ENCODE measurements at regions not wholly inside any gene's neighbourhood (a gene's known extent, or its start where the extent isn't known, plus 50 kb on each side); places are given as distances from the start of the nearest gene placed in this dataset.

DNA sequence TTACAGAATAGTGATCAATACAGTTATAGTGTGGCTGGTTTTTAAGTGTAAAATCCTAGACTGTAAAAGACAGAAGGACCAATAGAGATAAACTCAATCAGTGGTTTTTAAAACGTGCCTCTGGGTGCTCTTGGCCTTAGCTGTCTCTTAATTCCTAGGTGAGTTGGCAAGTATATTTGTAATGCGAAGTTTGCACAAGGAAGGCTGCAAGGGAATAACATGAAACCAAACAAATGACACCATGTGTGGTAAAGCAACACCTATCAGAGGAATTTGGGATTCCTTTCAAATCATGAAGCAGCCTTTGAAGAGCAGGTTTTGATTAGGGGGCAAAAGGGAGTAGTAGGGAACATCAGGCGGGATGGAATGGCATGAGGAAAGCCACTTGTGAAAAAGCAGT lies 284.6 kb downstream of the INHBA start:
- no peaks in the 10 kb centered on the region for H3K9me3 ChIP-seq
- DNase-seq = no peak
- TF ChIP-seq, protein P1, sequence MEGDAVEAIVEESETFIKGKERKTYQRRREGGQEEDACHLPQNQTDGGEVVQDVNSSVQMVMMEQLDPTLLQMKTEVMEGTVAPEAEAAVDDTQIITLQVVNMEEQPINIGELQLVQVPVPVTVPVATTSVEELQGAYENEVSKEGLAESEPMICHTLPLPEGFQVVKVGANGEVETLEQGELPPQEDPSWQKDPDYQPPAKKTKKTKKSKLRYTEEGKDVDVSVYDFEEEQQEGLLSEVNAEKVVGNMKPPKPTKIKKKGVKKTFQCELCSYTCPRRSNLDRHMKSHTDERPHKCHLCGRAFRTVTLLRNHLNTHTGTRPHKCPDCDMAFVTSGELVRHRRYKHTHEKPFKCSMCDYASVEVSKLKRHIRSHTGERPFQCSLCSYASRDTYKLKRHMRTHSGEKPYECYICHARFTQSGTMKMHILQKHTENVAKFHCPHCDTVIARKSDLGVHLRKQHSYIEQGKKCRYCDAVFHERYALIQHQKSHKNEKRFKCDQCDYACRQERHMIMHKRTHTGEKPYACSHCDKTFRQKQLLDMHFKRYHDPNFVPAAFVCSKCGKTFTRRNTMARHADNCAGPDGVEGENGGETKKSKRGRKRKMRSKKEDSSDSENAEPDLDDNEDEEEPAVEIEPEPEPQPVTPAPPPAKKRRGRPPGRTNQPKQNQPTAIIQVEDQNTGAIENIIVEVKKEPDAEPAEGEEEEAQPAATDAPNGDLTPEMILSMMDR (IDR thresholded peaks at IDR 0.05) = no peak
- no peak for TF ChIP-seq POLR2A (IDR thresholded peaks at IDR 0.05)
- no peak overlapping the region for H3K4me3 ChIP-seq
- 82 to 84% methylated on average over 3 of the region's 3 CpGs for WGBS, 2 donors
- H3K27ac ChIP-seq = no peak overlapping the region
- no peaks in the 10 kb centered on the region for H3K27me3 ChIP-seq
- H3K36me3 ChIP-seq (ENCODE audit: low read depth, missing control alignments) = no peaks in the 10 kb centered on the region
- intact Hi-C loops (cut with DNase I; ENCODE audit: low total_unique reads) = no loop called here
- H3K4me1 ChIP-seq = no peaks in the 10 kb centered on the region

DNA sequence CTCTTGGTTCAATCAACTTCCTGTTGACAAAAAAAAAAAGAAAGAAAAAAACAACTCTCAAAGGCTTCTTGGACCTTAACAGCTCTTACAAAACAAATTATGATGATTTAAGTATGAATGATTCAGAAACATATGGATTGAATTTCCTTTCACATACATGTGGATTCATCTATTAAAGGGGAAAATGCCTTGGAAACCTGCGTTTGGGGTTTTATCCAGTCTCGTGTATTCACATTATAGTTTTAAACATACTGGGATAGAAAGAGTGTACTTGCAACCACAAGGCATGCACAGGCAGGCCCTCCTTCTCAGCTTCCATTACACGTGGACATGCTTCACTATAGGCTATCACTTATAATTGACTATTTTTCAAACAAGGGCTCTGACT lies 286.7 kb downstream of the INHBA start:
- H3K36me3 ChIP-seq (ENCODE audit: low read depth, missing control alignments) = no peaks in the 10 kb centered on the region
- TF ChIP-seq POLR2A (IDR thresholded peaks at IDR 0.05) = no peak
- TF ChIP-seq, protein P1 (IDR thresholded peaks at IDR 0.05) = no peak
- no peak overlapping the region for H3K4me3 ChIP-seq
- 80 to 91% methylated on average over 3 of the region's 3 CpGs for WGBS, 2 donors
- no peak overlapping the region for H3K27ac ChIP-seq
- intact Hi-C loops (cut with DNase I; ENCODE audit: low total_unique reads) = no loop called here
- H3K9me3 ChIP-seq = no peaks in the 10 kb centered on the region
- H3K4me1 ChIP-seq = no peaks in the 10 kb centered on the region
- no peaks in the 10 kb centered on the region for H3K27me3 ChIP-seq
- no peak for DNase-seq

- WGBS, 2 donors = 85 to 94% methylated on average over 5 of the region's 5 CpGs
- no peaks in the 10 kb centered on the region for H3K36me3 ChIP-seq (ENCODE audit: low read depth, missing control alignments)
- no peaks in the 10 kb centered on the region for H3K9me3 ChIP-seq
- H3K4me1 ChIP-seq = no peaks in the 10 kb centered on the region
- no peaks in the 10 kb centered on the region for H3K27me3 ChIP-seq
- intact Hi-C loops (cut with DNase I; ENCODE audit: low total_unique reads) = no loop called here
- no peak overlapping the region for H3K27ac ChIP-seq
- DNase-seq = no peak
- no peak overlapping the region for H3K4me3 ChIP-seq
- TF ChIP-seq, protein P1 (IDR thresholded peaks at IDR 0.05) = no peak
- no peak for TF ChIP-seq POLR2A (IDR thresholded peaks at IDR 0.05)
These were observed 287.3 kb downstream of the INHBA start for GRCh38 chr7:41415471-41416207.

DNA sequence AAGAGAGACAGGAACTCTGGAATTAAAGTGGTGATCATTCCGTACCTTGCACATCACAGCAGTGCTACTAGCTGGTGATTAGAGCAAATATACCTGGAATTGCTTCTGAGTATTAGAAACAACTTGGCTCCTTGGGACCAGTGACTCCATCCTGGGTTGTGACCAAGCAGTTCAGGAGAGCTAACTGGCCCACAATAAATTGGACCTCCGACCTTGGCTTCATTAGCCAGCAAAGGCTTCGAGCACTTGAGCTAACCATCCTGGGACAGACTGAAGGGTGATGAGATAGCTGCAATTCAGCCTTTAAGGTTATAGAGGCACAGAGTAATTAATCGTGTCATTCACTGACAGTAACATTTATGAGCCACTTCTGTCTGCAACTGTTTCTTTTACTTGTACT lies 287.8 kb downstream of the INHBA start:
- TF ChIP-seq, protein P1 (IDR thresholded peaks at IDR 0.05) = no peak
- TF ChIP-seq POLR2A (IDR thresholded peaks at IDR 0.05) = no peak
- no peaks in the 10 kb centered on the region for H3K36me3 ChIP-seq (ENCODE audit: low read depth, missing control alignments)
- 94 to 96% methylated on average over 4 of the region's 4 CpGs for WGBS, 2 donors
- no peaks in the 10 kb centered on the region for H3K4me1 ChIP-seq
- intact Hi-C loops (cut with DNase I; ENCODE audit: low total_unique reads) = no loop called here
- DNase-seq = no peak
- H3K27ac ChIP-seq = no peak overlapping the region
- H3K9me3 ChIP-seq = no peaks in the 10 kb centered on the region
- no peaks in the 10 kb centered on the region for H3K27me3 ChIP-seq
- no peak overlapping the region for H3K4me3 ChIP-seq
